ENCODE measurements at regions not wholly inside any gene's neighbourhood (a gene's known extent, or its start where the extent isn't known, plus 50 kb on each side); places are given as distances from the start of the nearest gene placed in this dataset.

- Mint-ChIP-seq H3K9me3 (no peaks in the 10 kb centered on the region), H3K36me3 (no peaks in the 10 kb centered on the region), H3K27me3 (ENCODE audit: low read depth) (peaks cover 86% of the 10 kb centered on the region), H3K27ac (no peak overlapping the region), H3K4me3 (no peak overlapping the region), H3K4me1 (peaks cover 92% of the 10 kb centered on the region)
- DNase-seq (ENCODE audit: low spot score) (no peak), ATAC-seq (no peak)
- ChIA-PET CTCF (interaction anchor here (0.6 to 0.7 kb wide), 3 partner anchors 9 to 79 kb away, joined by 3 to 5 read pairs (median 3); no protein-coding TSS in a partner anchor), POLR2A (interaction anchor here (0.6 kb wide), 1 partner anchor 468 kb away, joined by 3 read pairs; no protein-coding TSS in a partner anchor)
- TF ChIP-seq ELF4 (CRISPR knock-in tag; IDR thresholded peaks at IDR 0.05; ENCODE audit: low read depth), result no peak
- no peak for TF ChIP-seq SMAD3 (CRISPR knock-in tag; IDR thresholded peaks at IDR 0.05; ENCODE audit: borderline replicate concordance)
- no peak for TF ChIP-seq NFE2L1 (CRISPR knock-in tag; IDR thresholded peaks at IDR 0.05)
- TF ChIP-seq HMGA2 (CRISPR knock-in tag; IDR thresholded peaks at IDR 0.05), result no peak
- TF ChIP-seq ZNF425 (CRISPR knock-in tag; conservative IDR thresholded peaks at IDR 0.05), result no peak
- TF ChIP-seq ZNF671 (CRISPR knock-in tag; IDR thresholded peaks at IDR 0.05), result no peak
- no peak for TF ChIP-seq CREB1 (CRISPR knock-in tag; IDR thresholded peaks at IDR 0.05)
- TF ChIP-seq, protein P1, sequence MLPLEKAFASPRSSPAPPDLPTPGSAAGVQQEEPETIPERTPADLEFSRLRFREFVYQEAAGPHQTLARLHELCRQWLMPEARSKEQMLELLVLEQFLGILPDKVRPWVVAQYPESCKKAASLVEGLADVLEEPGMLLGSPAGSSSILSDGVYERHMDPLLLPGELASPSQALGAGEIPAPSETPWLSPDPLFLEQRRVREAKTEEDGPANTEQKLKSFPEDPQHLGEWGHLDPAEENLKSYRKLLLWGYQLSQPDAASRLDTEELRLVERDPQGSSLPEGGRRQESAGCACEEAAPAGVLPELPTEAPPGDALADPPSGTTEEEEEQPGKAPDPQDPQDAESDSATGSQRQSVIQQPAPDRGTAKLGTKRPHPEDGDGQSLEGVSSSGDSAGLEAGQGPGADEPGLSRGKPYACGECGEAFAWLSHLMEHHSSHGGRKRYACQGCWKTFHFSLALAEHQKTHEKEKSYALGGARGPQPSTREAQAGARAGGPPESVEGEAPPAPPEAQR (CRISPR knock-in tag; IDR thresholded peaks at IDR 0.05), result no peak
- no peak for TF ChIP-seq IRF2 (CRISPR knock-in tag; IDR thresholded peaks at IDR 0.05; ENCODE audit: borderline replicate concordance, low read depth)
- TF ChIP-seq FOXK1 (CRISPR knock-in tag; IDR thresholded peaks at IDR 0.05), result no peak
- no peak for TF ChIP-seq STAT6 (CRISPR knock-in tag; conservative IDR thresholded peaks at IDR 0.05; ENCODE audit: low read depth)
- no peak for TF ChIP-seq ERG (CRISPR knock-in tag; IDR thresholded peaks at IDR 0.05)
- no peak for TF ChIP-seq ZNF219 (CRISPR knock-in tag; IDR thresholded peaks at IDR 0.05; ENCODE audit: borderline replicate concordance)
- TF ChIP-seq RELA (CRISPR knock-in tag; IDR thresholded peaks at IDR 0.05; ENCODE audit: borderline replicate concordance), result no peak
- TF ChIP-seq, protein P2, sequence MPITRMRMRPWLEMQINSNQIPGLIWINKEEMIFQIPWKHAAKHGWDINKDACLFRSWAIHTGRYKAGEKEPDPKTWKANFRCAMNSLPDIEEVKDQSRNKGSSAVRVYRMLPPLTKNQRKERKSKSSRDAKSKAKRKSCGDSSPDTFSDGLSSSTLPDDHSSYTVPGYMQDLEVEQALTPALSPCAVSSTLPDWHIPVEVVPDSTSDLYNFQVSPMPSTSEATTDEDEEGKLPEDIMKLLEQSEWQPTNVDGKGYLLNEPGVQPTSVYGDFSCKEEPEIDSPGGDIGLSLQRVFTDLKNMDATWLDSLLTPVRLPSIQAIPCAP (CRISPR knock-in tag; IDR thresholded peaks at IDR 0.05), result no peak
- TF ChIP-seq SP1 (CRISPR knock-in tag; conservative IDR thresholded peaks at IDR 0.05), result no peak
Measured at GRCh38 chr14:56896231-56896630, 86.0 kb upstream of the OTX2 start.

GRCh38 chr14:56895154-56895553, 84.9 kb upstream of the OTX2 start:
- TF ChIP-seq FOXJ3 (CRISPR knock-in tag; IDR thresholded peaks at IDR 0.05; ENCODE audit: borderline replicate concordance) (no peak), KAT7 (CRISPR knock-in tag; IDR thresholded peaks at IDR 0.05; ENCODE audit: borderline replicate concordance) (no peak), MYBL2 (CRISPR knock-in tag; IDR thresholded peaks at IDR 0.05) (no peak)
- DNase-seq (ENCODE audit: low spot score) (no peak), ATAC-seq (peak; percentile 14)
- Mint-ChIP-seq H3K36me3 (no peaks in the 10 kb centered on the region), H3K9me3 (no peaks in the 10 kb centered on the region), H3K27ac (no peak overlapping the region), H3K27me3 (ENCODE audit: low read depth) (peaks cover 97% of the 10 kb centered on the region), H3K4me1 (peaks cover 83% of the 10 kb centered on the region), H3K4me3 (peak overlapping the region; percentile 52)
- POLR2A ChIA-PET, result interaction anchor here (0.6 to 1.0 kb wide), 2 partner anchors 77 to 134 kb away, joined by 3 to 4 read pairs; no protein-coding TSS in a partner anchor
- CTCF ChIA-PET, result interaction anchor here (0.6 to 0.9 kb wide), 2 partner anchors 59 to 157 kb away, joined by 4 read pairs; no protein-coding TSS in a partner anchor

Measured in WTC11 (cell line).